ENCODE measurements at regions not wholly inside any gene's neighbourhood (a gene's known extent, or its start where the extent isn't known, plus 50 kb on each side); places are given as distances from the start of the nearest gene placed in this dataset.

DNA sequence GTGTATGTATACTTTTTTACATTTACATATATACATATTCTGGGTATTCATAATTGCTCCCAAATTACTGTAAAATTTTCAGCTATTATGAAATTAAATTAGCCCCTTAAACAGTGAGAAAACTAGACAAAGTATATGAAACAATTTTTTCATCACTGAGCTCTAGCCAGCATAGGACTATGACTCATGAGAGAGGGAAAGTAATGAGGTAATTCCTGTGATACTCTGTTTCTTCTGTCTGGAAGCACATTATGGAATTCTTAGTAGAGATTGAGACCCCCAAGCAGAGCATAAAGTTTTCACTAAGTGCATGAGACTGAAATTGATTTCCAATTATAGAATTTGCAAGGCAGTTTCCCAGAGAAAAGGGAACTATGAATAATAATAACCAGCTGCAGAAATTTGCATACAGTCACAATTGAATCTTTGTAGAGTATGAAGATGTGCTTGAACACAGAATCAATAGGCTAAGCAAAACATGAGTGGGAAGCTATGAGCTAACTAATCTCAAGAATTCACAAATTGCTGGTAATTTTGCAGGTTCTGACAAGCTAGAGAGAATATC is 779.3 kb downstream of the ARAP2 start (continued):
- TF ChIP-seq, protein P1, sequence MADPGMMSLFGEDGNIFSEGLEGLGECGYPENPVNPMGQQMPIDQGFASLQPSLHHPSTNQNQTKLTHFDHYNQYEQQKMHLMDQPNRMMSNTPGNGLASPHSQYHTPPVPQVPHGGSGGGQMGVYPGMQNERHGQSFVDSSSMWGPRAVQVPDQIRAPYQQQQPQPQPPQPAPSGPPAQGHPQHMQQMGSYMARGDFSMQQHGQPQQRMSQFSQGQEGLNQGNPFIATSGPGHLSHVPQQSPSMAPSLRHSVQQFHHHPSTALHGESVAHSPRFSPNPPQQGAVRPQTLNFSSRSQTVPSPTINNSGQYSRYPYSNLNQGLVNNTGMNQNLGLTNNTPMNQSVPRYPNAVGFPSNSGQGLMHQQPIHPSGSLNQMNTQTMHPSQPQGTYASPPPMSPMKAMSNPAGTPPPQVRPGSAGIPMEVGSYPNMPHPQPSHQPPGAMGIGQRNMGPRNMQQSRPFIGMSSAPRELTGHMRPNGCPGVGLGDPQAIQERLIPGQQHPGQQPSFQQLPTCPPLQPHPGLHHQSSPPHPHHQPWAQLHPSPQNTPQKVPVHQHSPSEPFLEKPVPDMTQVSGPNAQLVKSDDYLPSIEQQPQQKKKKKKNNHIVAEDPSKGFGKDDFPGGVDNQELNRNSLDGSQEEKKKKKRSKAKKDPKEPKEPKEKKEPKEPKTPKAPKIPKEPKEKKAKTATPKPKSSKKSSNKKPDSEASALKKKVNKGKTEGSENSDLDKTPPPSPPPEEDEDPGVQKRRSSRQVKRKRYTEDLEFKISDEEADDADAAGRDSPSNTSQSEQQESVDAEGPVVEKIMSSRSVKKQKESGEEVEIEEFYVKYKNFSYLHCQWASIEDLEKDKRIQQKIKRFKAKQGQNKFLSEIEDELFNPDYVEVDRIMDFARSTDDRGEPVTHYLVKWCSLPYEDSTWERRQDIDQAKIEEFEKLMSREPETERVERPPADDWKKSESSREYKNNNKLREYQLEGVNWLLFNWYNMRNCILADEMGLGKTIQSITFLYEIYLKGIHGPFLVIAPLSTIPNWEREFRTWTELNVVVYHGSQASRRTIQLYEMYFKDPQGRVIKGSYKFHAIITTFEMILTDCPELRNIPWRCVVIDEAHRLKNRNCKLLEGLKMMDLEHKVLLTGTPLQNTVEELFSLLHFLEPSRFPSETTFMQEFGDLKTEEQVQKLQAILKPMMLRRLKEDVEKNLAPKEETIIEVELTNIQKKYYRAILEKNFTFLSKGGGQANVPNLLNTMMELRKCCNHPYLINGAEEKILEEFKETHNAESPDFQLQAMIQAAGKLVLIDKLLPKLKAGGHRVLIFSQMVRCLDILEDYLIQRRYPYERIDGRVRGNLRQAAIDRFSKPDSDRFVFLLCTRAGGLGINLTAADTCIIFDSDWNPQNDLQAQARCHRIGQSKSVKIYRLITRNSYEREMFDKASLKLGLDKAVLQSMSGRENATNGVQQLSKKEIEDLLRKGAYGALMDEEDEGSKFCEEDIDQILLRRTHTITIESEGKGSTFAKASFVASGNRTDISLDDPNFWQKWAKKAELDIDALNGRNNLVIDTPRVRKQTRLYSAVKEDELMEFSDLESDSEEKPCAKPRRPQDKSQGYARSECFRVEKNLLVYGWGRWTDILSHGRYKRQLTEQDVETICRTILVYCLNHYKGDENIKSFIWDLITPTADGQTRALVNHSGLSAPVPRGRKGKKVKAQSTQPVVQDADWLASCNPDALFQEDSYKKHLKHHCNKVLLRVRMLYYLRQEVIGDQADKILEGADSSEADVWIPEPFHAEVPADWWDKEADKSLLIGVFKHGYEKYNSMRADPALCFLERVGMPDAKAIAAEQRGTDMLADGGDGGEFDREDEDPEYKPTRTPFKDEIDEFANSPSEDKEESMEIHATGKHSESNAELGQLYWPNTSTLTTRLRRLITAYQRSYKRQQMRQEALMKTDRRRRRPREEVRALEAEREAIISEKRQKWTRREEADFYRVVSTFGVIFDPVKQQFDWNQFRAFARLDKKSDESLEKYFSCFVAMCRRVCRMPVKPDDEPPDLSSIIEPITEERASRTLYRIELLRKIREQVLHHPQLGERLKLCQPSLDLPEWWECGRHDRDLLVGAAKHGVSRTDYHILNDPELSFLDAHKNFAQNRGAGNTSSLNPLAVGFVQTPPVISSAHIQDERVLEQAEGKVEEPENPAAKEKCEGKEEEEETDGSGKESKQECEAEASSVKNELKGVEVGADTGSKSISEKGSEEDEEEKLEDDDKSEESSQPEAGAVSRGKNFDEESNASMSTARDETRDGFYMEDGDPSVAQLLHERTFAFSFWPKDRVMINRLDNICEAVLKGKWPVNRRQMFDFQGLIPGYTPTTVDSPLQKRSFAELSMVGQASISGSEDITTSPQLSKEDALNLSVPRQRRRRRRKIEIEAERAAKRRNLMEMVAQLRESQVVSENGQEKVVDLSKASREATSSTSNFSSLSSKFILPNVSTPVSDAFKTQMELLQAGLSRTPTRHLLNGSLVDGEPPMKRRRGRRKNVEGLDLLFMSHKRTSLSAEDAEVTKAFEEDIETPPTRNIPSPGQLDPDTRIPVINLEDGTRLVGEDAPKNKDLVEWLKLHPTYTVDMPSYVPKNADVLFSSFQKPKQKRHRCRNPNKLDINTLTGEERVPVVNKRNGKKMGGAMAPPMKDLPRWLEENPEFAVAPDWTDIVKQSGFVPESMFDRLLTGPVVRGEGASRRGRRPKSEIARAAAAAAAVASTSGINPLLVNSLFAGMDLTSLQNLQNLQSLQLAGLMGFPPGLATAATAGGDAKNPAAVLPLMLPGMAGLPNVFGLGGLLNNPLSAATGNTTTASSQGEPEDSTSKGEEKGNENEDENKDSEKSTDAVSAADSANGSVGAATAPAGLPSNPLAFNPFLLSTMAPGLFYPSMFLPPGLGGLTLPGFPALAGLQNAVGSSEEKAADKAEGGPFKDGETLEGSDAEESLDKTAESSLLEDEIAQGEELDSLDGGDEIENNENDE (IDR thresholded peaks at IDR 0.05; ENCODE audit: insufficient replicate concordance, low read length) = no peak
- no peak for TF ChIP-seq SIRT6 (IDR thresholded peaks at IDR 0.05; ENCODE audit: low read length)
- no peak for TF ChIP-seq EP300 (IDR thresholded peaks at IDR 0.05; ENCODE audit: borderline replicate concordance in 1 of 2, low read depth in 2 of 2, low read length in 2 of 2)
- TF ChIP-seq, protein P2, sequence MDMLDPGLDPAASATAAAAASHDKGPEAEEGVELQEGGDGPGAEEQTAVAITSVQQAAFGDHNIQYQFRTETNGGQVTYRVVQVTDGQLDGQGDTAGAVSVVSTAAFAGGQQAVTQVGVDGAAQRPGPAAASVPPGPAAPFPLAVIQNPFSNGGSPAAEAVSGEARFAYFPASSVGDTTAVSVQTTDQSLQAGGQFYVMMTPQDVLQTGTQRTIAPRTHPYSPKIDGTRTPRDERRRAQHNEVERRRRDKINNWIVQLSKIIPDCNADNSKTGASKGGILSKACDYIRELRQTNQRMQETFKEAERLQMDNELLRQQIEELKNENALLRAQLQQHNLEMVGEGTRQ (IDR thresholded peaks at IDR 0.05; ENCODE audit: low read length) = no peak
- TF ChIP-seq GABPA (IDR thresholded peaks at IDR 0.05; ENCODE audit: borderline replicate concordance, insufficient read depth, low read length) = no peak
